HG03469 (cell line): ENCODE measurements at regions not wholly inside any gene's neighbourhood (a gene's known extent, or its start where the extent isn't known, plus 50 kb on each side); places are given as distances from the start of the nearest gene placed in this dataset.

Experiments
- ATAC-seq: cut with Tn5 transposase; IDR thresholded peaks from one replicate; pipeline ENCODE4 v1.9.1; 2021; ENCODE audit warnings: mild to moderate bottlenecking, moderate library complexity, moderate number of reproducible peaks; ENCODE audit not compliant: unreplicated experiment

- ATAC-seq, result no peak
These were observed 153.2 kb downstream of the KLF6 start for GRCh38 chr10:3631701-3632330.

- no peak for ATAC-seq
These were observed 153.7 kb downstream of the KLF6 start for GRCh38 chr10:3631291-3631690.

GRCh38 chr10:3625959-3626751 is 158.9 kb downstream of the KLF6 start:
- no peak for ATAC-seq

GRCh38 chr10:3624367-3624766 is 160.6 kb downstream of the KLF6 start:
- ATAC-seq, result no peak

GRCh38 chr10:3623746-3624145 is 161.3 kb downstream of the KLF6 start:
- ATAC-seq, result peak; percentile 42

- no peak for ATAC-seq
These were observed 162.0 kb downstream of the KLF6 start for GRCh38 chr10:3622845-3623621.

- ATAC-seq, result no peak
These were observed 162.6 kb downstream of the KLF6 start for GRCh38 chr10:3622427-3622826.

- no peak for ATAC-seq
These were observed 164.2 kb downstream of the KLF6 start for GRCh38 chr10:3620818-3621217.

GRCh38 chr10:3619241-3619640 is 165.8 kb downstream of the KLF6 start:
- no peak for ATAC-seq

GRCh38 chr10:3616880-3617279 is 168.1 kb downstream of the KLF6 start:
- no peak for ATAC-seq

- no peak for ATAC-seq
These were observed 171.7 kb downstream of the KLF6 start for GRCh38 chr10:3613318-3613717.

GRCh38 chr10:3612183-3613001 is 172.6 kb downstream of the KLF6 start:
- no peak for ATAC-seq

- ATAC-seq, result no peak
These were observed 178.7 kb downstream of the KLF6 start for GRCh38 chr10:3606309-3606708.

- ATAC-seq, result no peak
These were observed 179.1 kb downstream of the KLF6 start for GRCh38 chr10:3605882-3606281.

GRCh38 chr10:3595736-3596135 is 189.3 kb downstream of the KLF6 start:
- ATAC-seq, result no peak

GRCh38 chr10:3593611-3594010 is 191.4 kb downstream of the KLF6 start:
- no peak for ATAC-seq

- no peak for ATAC-seq
These were observed 192.6 kb downstream of the KLF6 start for GRCh38 chr10:3592424-3592823.

- no peak for ATAC-seq
These were observed 196.2 kb downstream of the KLF6 start for GRCh38 chr10:3588816-3589215.

- no peak for ATAC-seq
These were observed 196.7 kb downstream of the KLF6 start for GRCh38 chr10:3588346-3588745.

GRCh38 chr10:3584926-3585784 is 199.9 kb downstream of the KLF6 start:
- ATAC-seq, result no peak
